ENCODE measurements at regions not wholly inside any gene's neighbourhood (a gene's known extent, or its start where the extent isn't known, plus 50 kb on each side); places are given as distances from the start of the nearest gene placed in this dataset.

DNA sequence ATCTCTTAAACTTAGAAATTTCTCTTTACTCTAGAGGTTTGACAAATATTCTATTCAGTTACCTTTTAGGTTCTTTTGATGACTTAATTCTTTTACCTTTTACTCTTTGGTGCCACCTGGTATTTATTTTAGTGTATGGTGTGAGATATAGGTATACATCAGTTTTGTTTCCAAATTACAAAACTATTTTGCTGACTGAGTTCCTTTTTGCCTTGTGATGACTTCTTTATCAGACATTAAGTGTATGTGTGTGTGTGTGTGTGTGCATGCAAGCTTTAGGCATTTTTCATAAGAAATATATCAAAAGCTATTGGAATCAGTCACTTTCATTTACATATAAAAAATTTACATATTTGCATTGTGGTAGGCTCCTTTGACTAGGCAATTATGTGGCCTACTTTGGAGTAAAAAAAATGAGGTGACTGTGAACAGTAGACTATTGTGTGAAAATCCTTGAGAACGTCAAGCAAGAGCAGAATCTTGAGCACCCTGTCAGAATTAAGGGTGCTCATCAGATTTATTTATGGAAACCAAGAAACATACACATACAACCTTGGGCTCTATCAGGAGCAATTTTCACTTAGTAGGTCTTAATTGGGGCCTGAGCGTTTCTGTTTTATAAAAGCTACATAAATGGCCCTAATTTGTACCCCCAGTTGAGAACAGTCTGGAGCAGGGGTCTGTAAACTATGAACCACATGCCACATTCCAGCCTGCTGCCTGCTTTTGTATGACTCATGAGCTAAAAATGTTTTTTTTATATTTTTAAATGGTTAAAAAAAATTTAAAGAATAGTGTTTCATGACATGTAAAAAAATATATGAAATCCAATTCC is 415.9 kb downstream of the SLC4A3 start:
- TF ChIP-seq, protein P1, sequence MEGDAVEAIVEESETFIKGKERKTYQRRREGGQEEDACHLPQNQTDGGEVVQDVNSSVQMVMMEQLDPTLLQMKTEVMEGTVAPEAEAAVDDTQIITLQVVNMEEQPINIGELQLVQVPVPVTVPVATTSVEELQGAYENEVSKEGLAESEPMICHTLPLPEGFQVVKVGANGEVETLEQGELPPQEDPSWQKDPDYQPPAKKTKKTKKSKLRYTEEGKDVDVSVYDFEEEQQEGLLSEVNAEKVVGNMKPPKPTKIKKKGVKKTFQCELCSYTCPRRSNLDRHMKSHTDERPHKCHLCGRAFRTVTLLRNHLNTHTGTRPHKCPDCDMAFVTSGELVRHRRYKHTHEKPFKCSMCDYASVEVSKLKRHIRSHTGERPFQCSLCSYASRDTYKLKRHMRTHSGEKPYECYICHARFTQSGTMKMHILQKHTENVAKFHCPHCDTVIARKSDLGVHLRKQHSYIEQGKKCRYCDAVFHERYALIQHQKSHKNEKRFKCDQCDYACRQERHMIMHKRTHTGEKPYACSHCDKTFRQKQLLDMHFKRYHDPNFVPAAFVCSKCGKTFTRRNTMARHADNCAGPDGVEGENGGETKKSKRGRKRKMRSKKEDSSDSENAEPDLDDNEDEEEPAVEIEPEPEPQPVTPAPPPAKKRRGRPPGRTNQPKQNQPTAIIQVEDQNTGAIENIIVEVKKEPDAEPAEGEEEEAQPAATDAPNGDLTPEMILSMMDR (IDR thresholded peaks at IDR 0.05): no peak
- Histone ChIP-seq H3K9me3 (no peaks in the 10 kb centered on the region), H3K4me1 (no peaks in the 10 kb centered on the region), H3K27ac (no peak overlapping the region), H3K27me3 (no peaks in the 10 kb centered on the region), H3K4me3 (no peak overlapping the region), H3K36me3 (replicated peaks in 1 of 2; ENCODE audit: insufficient read depth in 1 of 2, low read depth in 2 of 2) (no peaks in the 10 kb centered on the region)
- DNase-seq (no peak), ATAC-seq (no peak)
- intact Hi-C loops (cut with DNase I): no loop called here
- WGBS, 2 donors: 51 to 60% methylated on average over 2 of the region's 2 CpGs

DNA sequence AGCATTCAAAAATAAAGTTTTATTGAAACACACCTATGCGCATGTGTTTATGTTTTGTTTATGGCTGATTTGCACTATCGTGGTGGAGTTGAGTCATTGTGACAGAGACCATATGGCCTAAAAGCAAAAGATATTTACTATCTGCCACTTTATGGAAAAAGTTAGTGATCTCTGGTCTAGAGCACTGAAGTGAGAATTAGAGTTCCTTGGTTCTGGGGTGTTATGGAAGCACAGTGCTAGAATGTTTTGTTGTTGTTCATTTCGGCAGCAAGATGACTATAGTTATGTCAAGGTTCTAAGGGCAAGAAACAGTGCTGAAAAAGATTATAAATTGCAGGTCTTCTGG is 416.5 kb downstream of the SLC4A3 start:
- intact Hi-C loops (cut with DNase I): no loop called here
- 86 to 88% methylated on average over 3 of the region's 3 CpGs for WGBS, 2 donors

DNA sequence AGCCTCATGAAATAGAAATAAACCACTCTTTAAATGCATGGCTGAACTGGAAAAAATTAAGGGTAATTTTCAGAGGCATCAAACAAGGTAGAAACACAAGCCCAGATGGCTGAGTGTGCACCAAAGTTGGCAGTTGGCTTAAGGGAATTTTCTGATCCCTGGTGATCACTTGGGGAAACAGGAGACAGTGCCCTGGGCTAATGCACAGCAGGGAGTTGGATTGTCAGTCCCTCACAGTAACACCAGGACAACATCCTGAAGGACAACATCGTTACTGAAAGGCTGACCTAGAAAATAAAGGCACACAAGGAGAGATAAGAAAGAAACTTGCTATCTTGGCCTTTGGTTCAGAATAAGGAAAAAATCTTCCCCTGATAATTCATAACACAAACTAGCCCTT is 417.0 kb downstream of the SLC4A3 start:
- Histone ChIP-seq H3K9me3 (no peaks in the 10 kb centered on the region), H3K27ac (no peak overlapping the region), H3K27me3 (no peaks in the 10 kb centered on the region), H3K4me1 (no peaks in the 10 kb centered on the region), H3K4me3 (no peak overlapping the region), H3K36me3 (replicated peaks in 1 of 2; ENCODE audit: insufficient read depth in 1 of 2, low read depth in 2 of 2) (no peaks in the 10 kb centered on the region)
- TF ChIP-seq, protein P1 (IDR thresholded peaks at IDR 0.05): no peak
- TF ChIP-seq POLR2A (IDR thresholded peaks at IDR 0.05): no peak
- ATAC-seq: no peak
- WGBS, 2 donors: 35 to 37% methylated on average over 1 of the region's 1 CpG
- DNase-seq: no peak
- intact Hi-C loops (cut with DNase I): no loop called here

More for the DNA sequence above, 416.5 kb downstream of the SLC4A3 start:
- no peak overlapping the region for H3K4me3 ChIP-seq
- no peaks in the 10 kb centered on the region for H3K9me3 ChIP-seq
- no peaks in the 10 kb centered on the region for H3K4me1 ChIP-seq
- DNase-seq: no peak
- ATAC-seq: no peak
- TF ChIP-seq POLR2A (IDR thresholded peaks at IDR 0.05): no peak
- TF ChIP-seq, protein P1 (IDR thresholded peaks at IDR 0.05): no peak
- H3K27ac ChIP-seq: no peak overlapping the region
- no peaks in the 10 kb centered on the region for H3K27me3 ChIP-seq
- H3K36me3 ChIP-seq (replicated peaks in 1 of 2; ENCODE audit: insufficient read depth in 1 of 2, low read depth in 2 of 2): no peaks in the 10 kb centered on the region

DNA sequence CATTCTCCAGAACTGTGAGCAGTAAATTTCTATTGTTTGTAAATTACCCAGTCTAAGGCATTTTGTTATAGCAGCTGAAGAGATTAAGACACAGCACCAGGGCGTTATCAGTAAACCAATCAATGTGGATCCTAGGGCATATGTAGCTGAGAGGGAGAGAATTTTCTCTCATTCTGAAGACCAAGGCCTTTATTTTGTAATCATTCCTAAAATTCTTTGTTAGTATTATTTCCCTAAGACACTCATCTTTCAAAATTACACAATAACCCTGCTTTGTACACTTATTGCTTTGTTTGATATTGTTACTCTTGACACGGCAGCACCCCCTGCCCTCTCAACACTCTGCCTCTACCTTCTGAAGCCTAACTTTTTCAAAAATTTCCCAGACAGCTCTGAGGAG is 419.1 kb downstream of the SLC4A3 start:
- Histone ChIP-seq H3K4me1 (no peaks in the 10 kb centered on the region), H3K27me3 (no peaks in the 10 kb centered on the region), H3K36me3 (replicated peaks in 1 of 2; ENCODE audit: insufficient read depth in 1 of 2, low read depth in 2 of 2) (no peaks in the 10 kb centered on the region), H3K4me3 (no peak overlapping the region), H3K27ac (no peak overlapping the region), H3K9me3 (no peaks in the 10 kb centered on the region)
- DNase-seq: no peak
- intact Hi-C loops (cut with DNase I): no loop called here
- no peak for ATAC-seq
- 66 to 71% methylated on average over 2 of the region's 2 CpGs for WGBS, 2 donors
- TF ChIP-seq, protein P1 (IDR thresholded peaks at IDR 0.05): no peak
- no peak for TF ChIP-seq POLR2A (IDR thresholded peaks at IDR 0.05)

DNA sequence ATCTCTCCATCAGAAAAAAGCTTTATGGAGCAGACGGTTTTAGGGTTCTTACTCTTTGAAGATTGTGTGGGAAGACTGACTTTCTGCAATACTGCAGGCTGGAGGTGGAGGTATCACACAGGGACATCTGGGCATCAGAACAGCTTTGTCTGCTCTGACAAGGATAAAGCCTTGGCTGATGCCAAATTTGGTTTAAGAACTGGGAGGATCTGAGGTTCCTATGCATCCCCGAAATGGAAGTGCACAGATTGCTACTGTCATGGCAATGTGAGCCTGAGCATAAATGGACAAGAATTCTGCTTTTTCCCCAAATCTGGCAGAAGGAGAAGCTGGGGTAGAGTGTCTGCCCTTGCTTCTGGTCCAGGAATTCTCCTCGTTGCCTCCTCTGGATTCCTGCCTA is 424.3 kb downstream of the SLC4A3 start:
- Histone ChIP-seq H3K27ac (no peak overlapping the region), H3K4me1 (no peaks in the 10 kb centered on the region), H3K9me3 (no peaks in the 10 kb centered on the region), H3K27me3 (no peaks in the 10 kb centered on the region), H3K4me3 (no peak overlapping the region), H3K36me3 (replicated peaks in 1 of 2; ENCODE audit: insufficient read depth in 1 of 2, low read depth in 2 of 2) (no peaks in the 10 kb centered on the region)
- intact Hi-C loops (cut with DNase I): no loop called here
- ATAC-seq (no peak), DNase-seq (no peak)
- WGBS, 2 donors: 67 to 70% methylated on average over 3 of the region's 3 CpGs
- no peak for TF ChIP-seq POLR2A (IDR thresholded peaks at IDR 0.05)

All from body of pancreas (tissue), 4 donors.